ENCODE measurements at regions not wholly inside any gene's neighbourhood (a gene's known extent, or its start where the extent isn't known, plus 50 kb on each side); places are given as distances from the start of the nearest gene placed in this dataset.
"Not testable (repeated sequence)": the region's sequence is repeated elsewhere in the genome, so short reads cannot be mapped to it uniquely, and the experiment has no call there.

GRCh38 chr6:3900744-3901336, 51.7 kb downstream of the FAM50B start:
- DNase-seq (ENCODE audit: low read depth): no peak

DNA sequence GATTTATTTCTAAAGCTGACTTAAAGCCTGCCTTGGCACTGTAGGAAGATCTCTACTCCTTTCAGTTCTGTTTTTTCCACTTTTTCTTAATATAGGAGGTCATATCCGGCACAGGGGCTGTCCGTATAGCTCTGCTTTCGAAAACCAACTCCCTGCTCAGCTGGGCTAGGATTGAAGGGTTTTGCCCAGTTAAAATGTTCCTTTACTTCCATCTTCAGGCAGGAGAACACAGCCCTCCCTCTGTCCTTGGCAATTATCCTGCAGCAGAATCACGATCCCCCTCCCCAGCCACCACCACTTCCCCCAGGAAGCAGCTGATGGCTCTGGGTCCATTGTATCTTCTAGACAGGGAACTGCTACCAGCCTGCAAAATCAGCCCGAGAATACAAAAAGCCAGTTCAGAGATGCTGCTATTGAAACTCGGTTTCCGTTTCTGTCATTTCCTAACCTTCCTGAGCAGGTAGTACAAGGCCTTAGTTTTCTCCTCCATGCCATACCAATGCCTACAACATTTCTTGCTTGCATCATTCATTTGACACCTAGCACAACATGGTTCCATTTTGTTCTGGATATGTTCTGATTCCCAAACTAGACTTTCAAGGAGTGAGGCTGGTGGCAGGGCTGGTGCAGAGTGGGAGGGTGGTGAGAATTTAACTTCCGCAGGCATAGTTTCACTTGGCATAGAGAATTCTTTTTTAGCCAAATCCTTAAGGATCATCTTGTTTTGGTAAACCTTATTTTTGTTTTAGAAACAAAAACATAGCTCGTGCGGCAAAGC, 53.9 kb downstream of the FAM50B start:
- DNase-seq (ENCODE audit: low read depth): no peak

DNA sequence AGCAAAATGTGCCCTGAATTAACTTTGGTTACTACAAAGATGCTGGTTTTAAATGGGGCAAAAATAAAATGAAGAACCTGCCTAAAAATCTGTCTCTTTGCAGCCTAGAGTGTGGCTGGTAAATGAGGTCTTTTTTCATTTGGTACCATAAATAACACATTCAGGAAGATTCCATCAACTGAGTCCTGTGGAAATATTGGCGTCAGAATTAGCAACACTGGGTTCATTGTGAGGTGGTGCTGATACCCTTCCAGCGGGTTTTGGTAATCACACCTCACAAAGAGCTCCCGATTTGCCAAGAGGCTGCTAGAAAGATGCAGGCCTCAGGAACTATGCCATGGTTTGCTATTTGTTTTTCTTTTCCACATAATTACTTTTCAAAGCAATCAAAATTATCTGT, 55.3 kb downstream of the FAM50B start:
- no peak for DNase-seq (ENCODE audit: low read depth)

DNA sequence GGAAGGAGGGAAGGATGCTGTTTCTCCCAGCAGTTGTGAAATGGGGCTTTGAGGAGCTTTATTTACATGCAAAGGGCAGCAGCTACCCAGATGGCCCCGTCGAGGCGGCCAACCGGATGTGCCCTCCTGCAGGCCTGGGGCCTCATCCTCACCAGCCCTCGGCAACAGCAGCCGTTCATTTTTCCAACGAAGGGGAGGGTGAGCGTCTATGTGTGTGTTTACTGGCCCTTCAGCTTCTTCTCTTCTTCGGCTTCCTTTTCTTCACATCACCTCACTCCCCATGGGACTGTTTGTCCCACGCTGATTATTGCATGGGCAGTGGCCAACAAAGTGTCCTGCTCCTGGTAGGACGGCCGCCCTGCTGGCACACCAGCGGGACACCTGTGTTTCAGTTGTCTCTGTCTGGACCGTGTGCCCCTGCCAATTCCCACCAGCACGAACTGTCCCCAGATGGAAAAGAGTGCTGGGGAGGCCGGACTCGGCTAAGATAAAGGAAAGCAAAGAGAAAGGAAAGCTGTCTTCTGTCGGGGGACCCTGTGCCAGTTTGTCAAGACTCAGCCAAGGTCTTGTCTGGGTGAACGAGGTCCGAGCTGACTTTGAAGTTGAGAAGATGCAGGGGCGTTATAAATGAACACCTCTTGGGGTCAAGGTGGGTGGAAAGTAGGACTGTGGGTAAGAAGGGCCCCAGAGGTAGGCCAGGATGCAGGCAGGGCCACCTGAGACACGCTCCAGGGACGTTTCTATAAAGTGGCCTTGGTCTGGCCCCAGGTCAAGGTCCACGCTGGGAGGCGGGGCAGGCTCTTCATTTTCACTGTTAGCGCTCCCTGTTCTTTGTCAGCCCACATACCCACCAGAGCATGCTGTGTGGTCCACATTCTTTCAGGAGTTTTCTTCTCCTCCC, 57.0 kb downstream of the FAM50B start:
- no peak for DNase-seq (ENCODE audit: low read depth)

GRCh38 chr6:3906846-3907151, 57.6 kb downstream of the FAM50B start:
- DNase-seq (ENCODE audit: low read depth): no peak

- no peak for DNase-seq (ENCODE audit: low read depth)
Observed at GRCh38 chr6:3908223-3908622, 59.0 kb downstream of the FAM50B start.

DNA sequence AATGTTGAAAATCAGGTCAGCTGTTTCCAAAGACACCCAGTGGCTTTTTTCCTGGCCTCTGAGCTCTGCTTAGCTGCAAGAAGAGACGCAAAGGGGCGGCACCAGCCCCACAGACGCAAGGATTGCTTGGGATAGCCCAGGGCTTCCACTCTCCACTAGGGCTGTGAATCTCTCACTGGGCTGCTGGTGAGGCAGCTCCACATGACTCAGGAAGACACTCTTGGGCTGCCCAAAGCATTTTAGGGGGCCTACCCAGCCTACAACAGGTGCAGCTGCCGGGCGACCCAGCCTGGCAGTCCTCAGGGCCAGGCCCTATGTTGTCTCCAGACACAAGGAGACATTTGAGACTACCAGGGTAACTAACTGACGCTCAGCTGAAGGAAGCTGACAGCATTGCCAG, 59.8 kb downstream of the FAM50B start:
- no peak for DNase-seq (ENCODE audit: low read depth)

DNA sequence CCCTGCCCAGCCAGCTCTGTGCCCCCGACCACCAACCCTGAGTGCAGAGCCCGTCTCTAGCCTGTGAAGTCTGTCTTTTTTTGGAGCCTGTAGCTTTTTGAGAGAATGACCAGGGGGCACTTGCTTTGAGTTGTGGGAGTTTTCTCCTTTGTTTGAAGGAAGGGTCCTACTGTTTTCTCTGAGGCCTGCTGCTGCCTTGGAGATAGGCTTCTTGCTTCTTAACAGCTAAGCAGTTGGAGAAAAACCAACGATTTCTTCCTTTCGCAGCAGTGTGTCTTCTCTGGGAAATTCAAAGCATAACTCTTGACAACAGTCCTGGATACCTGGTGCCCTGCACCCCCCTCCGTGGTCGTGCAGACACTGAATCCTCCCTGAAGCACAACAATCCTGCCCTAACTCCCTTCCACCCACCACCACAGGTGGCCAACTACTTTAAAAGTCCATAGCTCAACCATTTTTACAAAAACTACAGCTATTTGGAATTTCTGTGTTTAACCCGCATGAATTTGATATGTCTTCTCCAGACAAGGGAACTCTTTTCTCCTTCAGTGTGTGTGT, 61.0 kb downstream of the FAM50B start:
- DNase-seq (ENCODE audit: low read depth): no peak

DNA sequence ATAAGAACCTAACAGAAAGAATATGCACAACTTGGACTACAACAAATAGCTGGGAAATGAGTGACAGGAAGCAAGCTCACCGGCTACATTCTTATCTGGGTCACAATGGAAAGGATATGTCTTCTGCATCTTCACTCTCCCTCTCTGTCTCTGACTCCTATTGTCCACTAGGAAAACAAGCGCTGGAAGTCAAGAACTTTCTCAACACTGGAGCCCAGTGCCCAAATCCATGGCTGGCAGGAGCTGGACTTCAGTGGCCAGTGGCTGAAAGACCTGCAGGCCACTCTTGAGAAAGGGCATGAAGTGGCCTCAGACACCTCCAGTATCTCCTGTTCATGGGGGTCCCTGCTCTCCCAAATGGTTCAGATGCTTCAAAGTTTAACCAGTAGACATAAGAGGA, 62.0 kb downstream of the FAM50B start:
- no peak for DNase-seq (ENCODE audit: low read depth)

GRCh38 chr6:3911614-3912336, 62.6 kb downstream of the FAM50B start:
- DNase-seq (ENCODE audit: low read depth): peak; percentile 78

DNA sequence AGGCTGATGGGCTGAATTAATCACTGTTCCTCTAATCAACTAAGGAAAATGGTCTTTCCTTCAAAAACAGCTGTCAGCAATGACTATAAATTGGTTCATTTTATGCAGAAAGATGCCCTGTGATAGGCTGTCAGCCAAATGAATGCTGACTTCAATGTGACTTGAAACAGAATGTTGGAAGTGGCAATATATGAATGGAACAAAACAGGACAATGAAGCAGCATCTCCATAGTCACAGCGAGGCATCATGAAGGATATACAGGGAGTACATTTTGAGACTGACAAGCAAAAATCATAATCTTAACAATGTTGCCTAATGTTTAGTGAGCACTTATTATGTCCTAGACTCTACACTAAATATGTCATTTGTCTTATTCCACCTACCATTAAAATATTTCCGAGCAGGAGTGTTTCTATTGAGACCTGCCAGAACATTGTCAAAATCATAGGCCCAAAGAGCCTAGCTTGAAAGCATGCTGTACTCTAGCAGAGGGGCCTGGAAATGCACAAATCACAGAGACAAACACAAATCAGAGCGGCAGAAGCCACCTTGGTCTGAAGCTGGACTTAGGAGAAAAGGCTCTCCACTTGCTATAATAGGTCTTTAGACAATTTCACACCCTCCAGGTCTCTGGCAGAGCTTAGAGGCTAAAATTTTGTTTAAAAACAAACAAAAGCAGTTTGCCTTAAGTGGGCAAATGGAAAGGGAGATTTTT, 63.3 kb downstream of the FAM50B start:
- DNase-seq (ENCODE audit: low read depth): no peak

DNA sequence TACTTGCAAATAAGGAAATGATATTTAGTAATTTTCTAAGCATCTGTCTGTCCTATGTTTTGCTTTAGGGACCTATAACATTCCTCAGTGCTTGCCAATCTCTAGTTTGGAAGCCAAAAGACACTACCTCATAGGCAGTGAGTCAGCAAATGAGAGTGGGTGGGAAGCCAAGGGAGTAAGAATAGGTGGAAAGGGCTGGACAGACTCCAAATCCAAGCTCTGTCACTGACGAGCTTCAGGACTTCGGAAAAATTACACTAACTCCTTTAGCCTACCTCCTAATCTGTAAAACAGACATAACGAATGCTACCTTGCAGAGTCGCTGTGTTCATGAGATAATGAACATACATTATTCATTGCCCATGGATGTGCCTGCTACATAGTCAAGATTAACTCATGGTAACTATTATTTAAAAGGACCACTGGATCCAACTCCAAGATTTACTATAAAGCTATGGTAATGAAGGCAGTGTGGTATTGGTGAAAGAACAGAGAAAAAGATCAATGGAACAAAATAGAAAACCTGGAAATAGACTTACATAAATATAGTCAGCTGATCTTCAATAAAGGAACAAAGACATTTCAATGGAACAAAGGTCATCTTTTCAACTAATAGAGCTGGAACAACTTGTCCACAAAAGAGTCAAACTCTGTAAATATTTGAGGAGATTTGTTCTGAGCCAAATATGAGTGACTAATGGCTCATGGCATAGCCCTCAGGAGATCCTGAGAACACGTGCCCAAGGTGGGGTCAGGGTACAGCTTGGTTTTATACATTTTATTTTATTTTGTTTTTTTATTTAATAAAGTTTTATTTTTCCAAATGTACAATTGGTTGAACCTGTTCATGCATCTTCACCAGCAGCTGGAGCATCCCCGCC, 64.1 kb downstream of the FAM50B start:
- DNase-seq (ENCODE audit: low read depth): peak; percentile 80

- DNase-seq (ENCODE audit: low read depth): no peak
Observed at GRCh38 chr6:3913958-3914337, 64.8 kb downstream of the FAM50B start.

DNA sequence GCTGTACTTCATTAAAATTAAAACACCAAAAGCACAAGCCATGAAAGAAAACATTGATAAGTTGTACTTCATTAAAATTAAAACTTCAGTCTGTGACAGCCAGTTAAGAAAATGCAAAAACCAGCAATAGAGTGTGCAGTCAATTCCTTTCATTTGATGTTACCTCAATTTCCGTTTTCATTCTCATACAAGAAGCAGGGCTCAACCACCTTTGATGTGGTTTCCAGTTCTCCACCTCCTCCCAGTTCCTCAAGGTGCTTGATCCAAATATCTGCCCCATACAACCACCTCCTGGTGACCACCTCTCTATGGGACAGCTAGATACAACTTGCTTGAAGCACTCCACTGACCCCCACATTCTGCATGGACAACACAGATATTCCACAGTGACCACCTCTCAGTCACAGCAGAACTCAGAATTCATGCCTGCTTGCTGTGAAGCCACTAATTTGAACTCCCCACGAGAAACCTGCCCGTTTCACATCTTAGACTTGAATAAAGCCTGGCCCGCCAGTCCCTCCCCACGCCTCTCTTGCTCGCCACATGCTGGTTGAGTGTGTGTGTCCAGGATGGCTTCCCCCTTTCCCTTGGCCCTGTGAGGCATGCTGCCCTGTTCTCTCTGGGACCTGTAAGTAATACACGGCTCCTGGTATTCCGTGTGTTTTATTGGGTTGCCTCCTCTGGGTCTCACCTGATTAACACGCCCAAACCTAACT, 66.1 kb downstream of the FAM50B start:
- no peak for DNase-seq (ENCODE audit: low read depth)

GRCh38 chr6:3916211-3916610, 67.0 kb downstream of the FAM50B start:
- no peak for DNase-seq (ENCODE audit: low read depth)

DNA sequence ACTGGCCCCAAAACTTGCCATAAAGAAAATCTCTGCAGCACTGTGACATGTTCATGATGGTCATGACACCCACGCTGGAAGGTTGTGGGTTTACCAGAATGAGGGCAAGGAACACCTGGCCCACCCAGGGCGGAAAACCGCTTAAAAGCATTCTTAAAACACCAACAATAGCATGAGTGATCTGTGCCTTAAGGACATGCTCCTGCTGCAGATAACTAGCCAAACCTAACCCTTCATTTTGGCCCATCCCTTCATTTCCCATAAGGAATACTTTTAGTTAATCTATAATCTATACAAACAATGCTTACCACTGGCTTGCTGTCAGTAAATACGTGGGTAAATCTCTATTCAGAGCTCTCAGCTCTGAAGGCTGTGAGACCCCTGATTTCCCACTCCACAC, 67.6 kb downstream of the FAM50B start:
- DNase-seq (ENCODE audit: low read depth): not testable (repeated sequence)

- DNase-seq (ENCODE audit: low read depth): no peak
Observed at GRCh38 chr6:3918469-3918868, 69.3 kb downstream of the FAM50B start.

GRCh38 chr6:3919130-3919628, 70.0 kb downstream of the FAM50B start:
- peak; percentile 76 for DNase-seq (ENCODE audit: low read depth)

DNA sequence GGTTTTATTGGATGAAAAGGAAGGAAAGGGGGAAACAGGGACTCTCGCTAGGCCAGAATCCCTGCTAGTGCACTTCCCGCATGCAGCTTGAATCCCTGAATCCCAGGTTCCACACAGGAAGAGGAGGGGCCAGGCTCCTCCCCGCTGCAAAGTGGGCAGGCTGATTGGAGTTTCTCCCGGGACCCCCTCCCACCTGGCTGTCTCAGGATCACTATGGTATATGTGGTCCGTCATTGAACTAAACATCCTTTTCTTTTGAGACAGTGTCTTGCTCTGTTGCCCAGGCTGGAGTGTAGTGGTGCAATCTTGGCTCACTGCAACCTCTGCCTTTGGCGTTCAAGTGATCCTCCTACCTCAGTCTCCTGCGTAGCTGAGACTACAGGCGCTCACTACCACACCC, 70.7 kb downstream of the FAM50B start:
- no peak for DNase-seq (ENCODE audit: low read depth)

GRCh38 chr6:3920321-3920720, 71.1 kb downstream of the FAM50B start:
- DNase-seq (ENCODE audit: low read depth): no peak
